ENCODE measurements at regions not wholly inside any gene's neighbourhood (a gene's known extent, or its start where the extent isn't known, plus 50 kb on each side); places are given as distances from the start of the nearest gene placed in this dataset.

GRCh38 chr12:97927977-97928376 is 465.4 kb downstream of the RMST start:
- TF ChIP-seq CTCF (conservative IDR thresholded peaks at IDR 0.05; ENCODE audit: low read length) = no peak
- DNase-seq (ENCODE audit: low read depth) = no peak
- H3K4me3 ChIP-seq (ENCODE audit: low read length) = no peak overlapping the region

- TF ChIP-seq CTCF (conservative IDR thresholded peaks at IDR 0.05; ENCODE audit: low read length) = no peak
- H3K4me3 ChIP-seq (ENCODE audit: low read length) = no peak overlapping the region
- DNase-seq (ENCODE audit: low read depth) = no peak
Measured at GRCh38 chr12:97936165-97936564, 473.6 kb downstream of the RMST start.

GRCh38 chr12:97938031-97938430 is 475.4 kb downstream of the RMST start:
- DNase-seq (ENCODE audit: low read depth) = no peak
- H3K4me3 ChIP-seq (ENCODE audit: low read length) = no peak overlapping the region
- TF ChIP-seq CTCF (conservative IDR thresholded peaks at IDR 0.05; ENCODE audit: low read length) = no peak

- no peak overlapping the region for H3K4me3 ChIP-seq (ENCODE audit: low read length)
- DNase-seq (ENCODE audit: low read depth) = no peak
- no peak for TF ChIP-seq CTCF (conservative IDR thresholded peaks at IDR 0.05; ENCODE audit: low read length)
Measured at GRCh38 chr12:97939156-97939555, 476.6 kb downstream of the RMST start.

GRCh38 chr12:97940105-97940504 is 477.5 kb downstream of the RMST start:
- H3K4me3 ChIP-seq (ENCODE audit: low read length) = no peak overlapping the region
- no peak for DNase-seq (ENCODE audit: low read depth)
- TF ChIP-seq CTCF (conservative IDR thresholded peaks at IDR 0.05; ENCODE audit: low read length) = no peak

GRCh38 chr12:97940629-97941028 is 478.0 kb downstream of the RMST start:
- no peak for TF ChIP-seq CTCF (conservative IDR thresholded peaks at IDR 0.05; ENCODE audit: low read length)
- no peak overlapping the region for H3K4me3 ChIP-seq (ENCODE audit: low read length)
- DNase-seq (ENCODE audit: low read depth) = peak; percentile 44

GRCh38 chr12:97941686-97942354 is 479.2 kb downstream of the RMST start:
- no peak for DNase-seq (ENCODE audit: low read depth)
- TF ChIP-seq CTCF (conservative IDR thresholded peaks at IDR 0.05; ENCODE audit: low read length) = no peak

More at GRCh38 chr12:97941686-97942354, 479.2 kb downstream of the RMST start:
- no peak overlapping the region for H3K4me3 ChIP-seq (ENCODE audit: low read length)

Measured in AG10803 (cell line).